Right ventricle myocardium superior (tissue), 1 donor: ENCODE measurements at regions not wholly inside any gene's neighbourhood (a gene's known extent, or its start where the extent isn't known, plus 50 kb on each side); places are given as distances from the start of the nearest gene placed in this dataset.

Experiments used
- ATAC-seq: fragments of 200-7000 bp; cut with Tn5 transposase; one replicate; pipeline ENCODE4 v1.9.1; 2020; ENCODE audit warnings: mild to moderate bottlenecking; ENCODE audit not compliant: poor library complexity
- DNase-seq: peaks from one replicate; pipeline ENCODE4 v3.0.0-alpha.2; 2020
- intact Hi-C: fragments of 100-400 bp; cut with DNase I; formaldehyde crosslinking; loops from one replicate; pipeline ENCODE4 v1.11.2; 2022
- donor health status: DM: no; HTN: yes; CAD: no; lungs with severe emphysema.

- ATAC-seq (no peak), DNase-seq (no peak)
- intact Hi-C loops, result no loop called here
Observed at GRCh38 chr6:119459207-119459974, 109.8 kb upstream of the MAN1A1 start.

- ATAC-seq, result peak; percentile 39
- DNase-seq, result no peak
- intact Hi-C loops, result no loop called here
Observed at GRCh38 chr6:119454714-119455113, 105.2 kb upstream of the MAN1A1 start.

DNA sequence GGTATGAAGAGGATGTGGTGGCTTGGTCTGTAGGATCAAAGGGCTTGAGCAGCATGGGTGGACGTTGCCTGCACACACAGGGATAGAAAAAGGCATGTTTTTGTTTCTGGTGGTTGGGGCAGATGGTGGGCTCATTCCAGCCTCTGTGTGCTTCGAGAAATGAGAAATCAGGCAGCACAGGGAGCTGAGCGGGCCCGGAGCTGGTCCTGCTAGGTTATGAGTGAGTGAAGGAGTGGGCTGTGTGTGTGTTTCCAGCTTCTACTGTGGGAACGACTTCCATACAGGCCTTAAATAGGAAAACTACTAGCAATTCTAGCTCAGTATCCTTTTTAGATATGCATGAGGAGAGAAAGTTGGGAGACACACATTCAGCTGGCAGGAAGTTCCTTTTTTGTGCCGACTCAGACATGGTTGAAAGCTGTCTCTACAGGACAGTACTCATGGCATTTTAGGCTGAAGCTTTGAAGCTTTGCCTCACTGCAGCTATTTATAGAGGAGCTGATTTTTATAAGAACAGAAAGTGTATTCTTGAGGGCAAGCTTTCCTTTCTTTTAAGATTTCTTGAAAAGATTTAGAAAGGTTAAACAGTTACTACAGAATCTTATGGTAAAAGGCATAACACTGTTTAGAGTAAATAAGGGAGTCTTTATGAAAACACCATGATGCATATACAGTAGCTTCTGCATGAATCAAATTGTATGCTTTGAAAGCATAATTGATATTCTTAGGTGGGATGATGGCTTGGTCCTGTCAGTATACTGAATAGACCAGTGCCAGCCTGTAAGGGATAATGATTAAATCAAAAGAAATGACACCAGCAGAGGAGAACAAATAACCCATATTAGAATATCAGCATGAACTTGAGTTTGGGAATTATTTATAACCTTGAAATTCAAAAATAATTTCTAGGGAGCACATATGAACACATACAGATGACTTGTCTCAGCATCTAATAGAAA is 104.0 kb upstream of the MAN1A1 start:
- ATAC-seq (no peak), DNase-seq (no peak)
- intact Hi-C loops, result no loop called here

DNA sequence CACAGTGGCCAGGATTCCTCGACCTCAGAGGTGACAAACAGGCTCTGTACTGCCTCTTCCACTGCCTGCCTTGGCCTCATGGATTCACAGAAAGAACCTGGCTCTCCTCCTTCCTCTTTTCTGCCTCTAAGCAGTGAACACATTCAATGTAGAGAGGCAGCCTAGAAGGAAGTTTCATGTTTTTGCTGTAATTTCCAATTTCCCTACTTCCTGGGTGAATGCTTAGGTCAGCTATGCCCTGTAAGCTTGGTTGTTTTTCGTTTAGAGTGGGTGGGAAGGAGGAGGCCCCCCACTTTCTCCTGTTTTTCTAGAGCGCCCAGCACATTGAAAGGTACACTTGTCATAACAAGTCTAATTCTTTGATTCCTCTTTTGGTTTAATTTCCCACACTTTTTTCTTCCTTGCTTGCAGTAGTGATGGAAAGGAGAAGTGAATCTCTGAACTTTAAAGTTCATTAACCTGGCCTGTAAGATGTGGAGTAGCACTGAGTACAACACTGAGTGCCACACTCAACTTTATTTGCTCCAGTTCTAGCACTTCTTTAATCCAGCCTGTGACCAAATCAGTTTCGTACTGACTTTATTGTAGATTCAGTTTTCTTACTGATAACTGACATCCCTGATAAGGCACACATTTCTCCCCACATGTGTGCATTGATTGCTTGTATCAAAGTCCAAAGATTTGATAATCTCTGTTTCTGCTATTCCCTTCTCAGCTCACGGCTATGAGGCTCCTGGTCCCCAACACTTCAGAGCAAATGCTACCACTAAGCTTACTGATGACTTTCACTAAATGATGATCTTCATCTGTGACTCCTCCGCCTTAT is 100.0 kb upstream of the MAN1A1 start:
- intact Hi-C loops, result no loop called here
- peak; percentile 54 for ATAC-seq
- no peak for DNase-seq

GRCh38 chr6:119447921-119448320 is 98.4 kb upstream of the MAN1A1 start:
- no peak for ATAC-seq
- intact Hi-C loops, result no loop called here
- DNase-seq, result no peak

- ATAC-seq (peak; percentile 71), DNase-seq (no peak)
- intact Hi-C loops, result no loop called here
Observed at GRCh38 chr6:119446609-119447008, 97.0 kb upstream of the MAN1A1 start.

- peak; percentile 30 for ATAC-seq
- intact Hi-C loops, result no loop called here
Observed at GRCh38 chr6:119446115-119446554, 96.6 kb upstream of the MAN1A1 start.

DNA sequence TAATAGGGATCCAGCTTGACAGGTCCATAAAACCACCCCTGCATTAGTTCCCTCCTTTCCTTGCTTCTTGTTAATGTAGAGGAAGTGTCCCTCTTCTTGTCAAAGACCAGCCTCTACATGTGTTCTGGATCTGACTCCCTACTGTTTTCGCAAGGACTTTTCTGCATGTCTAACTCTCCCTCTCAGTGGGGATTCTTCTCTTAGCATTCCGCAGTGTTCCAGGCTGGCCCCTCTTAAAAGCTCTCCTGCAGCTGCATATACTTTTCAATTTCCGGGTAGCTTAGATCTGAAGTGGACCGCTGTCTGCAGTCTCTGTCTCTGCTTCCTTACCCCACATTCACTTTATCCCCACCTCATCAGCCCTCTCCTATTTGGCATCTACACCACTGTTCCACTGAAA is 96.1 kb upstream of the MAN1A1 start:
- ATAC-seq (no peak), DNase-seq (no peak)
- intact Hi-C loops, result no loop called here

More at GRCh38 chr6:119446115-119446554, 96.6 kb upstream of the MAN1A1 start:
- no peak for DNase-seq

GRCh38 chr6:119444642-119445557 is 95.3 kb upstream of the MAN1A1 start:
- ATAC-seq (no peak), DNase-seq (no peak)
- intact Hi-C loops, result no loop called here

GRCh38 chr6:119443993-119444641 is 94.6 kb upstream of the MAN1A1 start:
- intact Hi-C loops, result no loop called here
- ATAC-seq (no peak), DNase-seq (no peak)

DNA sequence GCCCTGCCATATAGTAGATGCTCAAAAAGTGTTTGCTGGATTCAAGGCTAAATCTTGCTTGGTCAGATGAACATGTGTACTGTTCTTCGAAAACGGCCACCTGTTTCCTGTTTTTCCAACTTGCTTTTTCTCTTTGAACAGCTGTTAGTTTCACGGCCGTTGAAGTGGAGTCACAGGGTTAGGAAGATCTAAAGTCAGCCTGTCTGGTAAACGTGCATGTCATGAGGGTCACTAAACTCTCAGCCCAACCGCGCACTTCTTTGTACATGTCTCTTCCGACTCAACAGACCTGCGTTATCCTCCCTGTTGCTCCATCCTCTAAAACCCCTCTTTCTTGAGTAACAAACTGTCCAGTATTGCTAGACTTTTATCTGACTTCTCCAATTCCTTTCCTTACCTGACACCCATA is 93.2 kb upstream of the MAN1A1 start:
- intact Hi-C loops, result no loop called here
- peak; percentile 42 for ATAC-seq
- DNase-seq, result no peak

DNA sequence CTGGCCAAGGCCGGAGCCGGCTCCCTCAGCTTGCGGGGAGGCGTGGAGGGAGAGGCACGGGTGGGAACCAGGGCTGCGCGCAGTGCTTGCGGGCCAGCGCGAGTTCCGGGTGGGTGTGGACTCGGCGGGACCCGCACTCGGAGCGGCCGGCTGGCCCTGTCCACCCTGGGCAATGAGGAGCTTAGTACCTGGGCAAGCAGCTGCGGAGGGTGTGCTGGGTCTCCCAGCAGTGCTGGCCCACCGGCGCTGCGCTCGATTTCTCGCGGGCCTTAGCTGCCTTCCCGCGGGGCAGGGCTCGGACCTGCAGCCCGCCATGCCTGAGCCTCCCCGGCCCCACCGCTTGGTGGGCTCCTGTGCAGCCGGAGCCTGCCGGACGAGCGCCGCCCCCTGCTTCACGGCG is 91.4 kb upstream of the MAN1A1 start:
- ATAC-seq (no peak), DNase-seq (no peak)
- intact Hi-C loops, result no loop called here

GRCh38 chr6:119436583-119436982 is 87.0 kb upstream of the MAN1A1 start:
- intact Hi-C loops, result no loop called here
- no peak for ATAC-seq
- DNase-seq, result no peak

DNA sequence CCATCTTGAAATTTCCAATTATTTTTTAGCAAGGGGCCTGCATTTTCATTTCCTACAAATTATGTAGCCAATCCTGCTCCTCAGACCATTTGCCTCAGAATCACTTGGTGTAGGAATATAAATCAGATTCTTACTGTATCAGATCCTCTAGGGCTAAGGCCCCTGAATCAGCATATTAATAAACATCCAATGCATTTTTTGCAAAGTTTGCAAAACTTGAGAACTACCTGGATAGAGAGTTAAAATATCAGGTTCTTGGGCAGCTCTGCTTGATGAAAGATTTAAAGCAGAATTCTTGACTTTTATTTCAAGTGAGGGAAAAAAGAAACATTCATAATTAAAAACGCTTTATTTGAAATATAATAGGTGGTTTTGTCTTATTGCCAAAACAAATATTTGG is 82.2 kb upstream of the MAN1A1 start:
- DNase-seq (no peak), ATAC-seq (no peak)
- intact Hi-C loops, result no loop called here

DNA sequence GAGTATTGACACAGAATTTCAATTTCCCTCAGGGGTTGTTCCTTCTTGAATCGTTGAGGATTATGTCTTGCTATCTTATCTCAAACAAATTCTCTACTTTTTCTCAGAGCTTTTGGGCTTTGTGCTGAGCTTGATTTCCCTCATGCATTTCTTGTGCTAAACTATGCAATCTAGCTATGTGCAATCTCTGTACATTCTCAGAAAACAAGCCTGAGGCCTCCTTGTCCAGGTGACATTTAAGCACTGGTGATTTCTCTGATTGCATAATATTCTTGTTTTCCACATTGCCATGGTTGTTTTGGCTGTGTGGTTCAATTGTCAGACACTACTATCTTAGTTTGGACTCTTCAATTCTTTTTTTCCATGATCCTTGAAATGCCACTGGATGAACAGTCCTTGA is 81.2 kb upstream of the MAN1A1 start:
- intact Hi-C loops, result no loop called here
- no peak for ATAC-seq

GRCh38 chr6:119428633-119429032 is 79.1 kb upstream of the MAN1A1 start:
- DNase-seq, result no peak
- intact Hi-C loops, result no loop called here
- ATAC-seq, result no peak

More for the DNA sequence above, 81.2 kb upstream of the MAN1A1 start:
- DNase-seq, result no peak

- ATAC-seq (no peak), DNase-seq (no peak)
- intact Hi-C loops, result no loop called here
Observed at GRCh38 chr6:119426619-119427018, 77.1 kb upstream of the MAN1A1 start.

- DNase-seq (no peak), ATAC-seq (no peak)
- intact Hi-C loops, result no loop called here
Observed at GRCh38 chr6:119423996-119424395, 74.4 kb upstream of the MAN1A1 start.
